ENCODE measurements at regions not wholly inside any gene's neighbourhood (a gene's known extent, or its start where the extent isn't known, plus 50 kb on each side); places are given as distances from the start of the nearest gene placed in this dataset.
"Not testable (repeated sequence)": the region's sequence is repeated elsewhere in the genome, so short reads cannot be mapped to it uniquely, and the experiment has no call there.

DNA sequence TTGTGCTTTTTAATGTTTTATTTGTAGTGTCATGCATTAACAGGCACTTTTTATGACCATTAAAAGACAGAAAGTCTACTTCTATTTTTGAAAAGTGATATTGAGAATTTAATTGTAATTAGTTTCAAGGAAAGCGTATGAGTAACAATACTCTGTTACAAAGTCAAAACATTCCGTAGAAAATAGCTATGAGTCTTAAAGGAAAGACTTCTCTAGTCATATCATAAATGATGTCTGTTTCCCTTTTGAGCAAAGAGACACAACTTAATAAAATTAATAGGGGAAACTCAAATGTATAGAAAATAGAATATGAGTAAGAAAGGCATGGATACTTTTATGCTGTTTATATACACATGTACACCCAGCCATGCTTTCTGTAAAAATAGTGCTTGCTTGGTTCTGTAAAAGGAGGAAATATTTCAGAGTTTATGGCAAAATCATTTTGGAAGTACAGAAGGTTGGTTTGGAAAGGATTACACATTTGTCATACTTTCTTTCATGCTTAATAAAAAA is 107.8 kb upstream of the AHI1 start:
- no peak for DNase-seq

DNA sequence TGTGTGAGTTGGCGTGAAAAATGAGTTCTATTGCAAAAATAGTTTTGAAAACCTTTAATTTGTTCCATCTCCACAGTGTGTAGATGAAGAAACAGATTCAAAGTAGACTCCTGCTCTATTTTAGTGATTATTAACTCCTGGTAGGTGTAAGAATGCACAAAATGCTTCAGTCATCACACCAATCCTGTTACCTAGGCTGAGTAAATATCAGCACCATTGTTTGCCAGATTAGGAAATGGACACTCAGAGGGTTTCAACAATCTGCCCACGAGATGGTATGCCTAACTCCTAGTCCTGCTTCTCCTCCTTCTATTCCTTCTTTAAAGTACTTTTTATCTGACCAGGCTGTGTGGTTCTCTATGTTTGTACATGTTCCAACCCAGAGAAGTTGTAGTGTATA is 108.9 kb upstream of the AHI1 start:
- no peak for DNase-seq

DNA sequence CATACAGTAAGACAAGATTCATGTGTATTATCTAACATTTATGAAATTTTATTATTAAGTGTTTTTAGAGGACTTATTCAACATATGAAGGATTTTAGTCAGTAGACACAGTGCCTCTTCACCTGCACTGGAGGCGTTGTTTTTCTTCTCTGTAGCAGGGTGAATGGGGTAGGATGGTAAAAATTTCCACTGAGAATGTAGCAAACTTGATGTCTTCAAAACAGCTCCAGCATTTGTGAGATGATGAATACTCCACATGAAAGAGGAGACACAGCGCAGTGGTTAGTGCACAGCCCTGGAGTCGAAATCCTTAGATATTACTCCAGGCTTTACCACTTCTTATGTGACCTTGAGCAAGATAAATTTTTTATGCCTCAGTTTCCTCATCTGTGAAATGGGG is 110.5 kb upstream of the AHI1 start:
- DNase-seq = no peak

DNA sequence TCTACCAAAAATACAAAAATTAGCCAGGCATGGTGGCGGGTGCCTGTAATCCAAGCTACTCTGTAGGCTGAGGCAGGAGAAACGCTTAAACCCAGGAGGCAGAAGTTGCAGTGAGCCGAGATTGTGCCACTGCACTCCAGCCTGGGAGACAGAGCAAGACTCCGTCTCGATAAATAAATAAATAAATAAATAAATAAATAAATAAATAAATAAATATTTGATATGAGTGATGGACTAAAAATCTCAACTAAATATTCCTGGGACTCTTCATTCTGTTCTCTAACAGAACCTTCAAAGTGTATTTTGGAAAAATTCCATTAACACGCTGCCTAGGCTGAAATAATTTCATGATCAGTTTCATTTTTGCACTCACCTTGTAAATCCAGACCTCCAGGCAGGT is 112.7 kb upstream of the AHI1 start:
- not testable (repeated sequence) for DNase-seq

DNA sequence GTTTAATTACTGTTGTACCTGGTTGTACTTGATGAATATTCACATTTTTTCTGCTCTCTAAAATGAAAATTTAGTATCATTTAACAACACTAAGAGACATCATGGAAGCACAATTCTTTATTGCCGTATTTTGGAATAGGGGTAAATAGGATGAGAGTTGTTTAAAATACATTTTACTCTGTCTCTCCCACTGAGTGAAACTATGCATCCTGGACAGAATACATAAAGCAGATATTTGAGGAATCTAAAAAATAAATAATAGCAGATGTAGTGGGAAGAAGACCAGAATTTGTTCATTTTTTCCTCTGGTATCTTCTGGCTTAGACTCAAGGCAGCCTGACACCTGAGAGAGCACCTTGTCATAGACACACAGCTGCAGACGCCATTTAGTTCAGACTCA is 119.1 kb upstream of the AHI1 start:
- no peak for DNase-seq

DNA sequence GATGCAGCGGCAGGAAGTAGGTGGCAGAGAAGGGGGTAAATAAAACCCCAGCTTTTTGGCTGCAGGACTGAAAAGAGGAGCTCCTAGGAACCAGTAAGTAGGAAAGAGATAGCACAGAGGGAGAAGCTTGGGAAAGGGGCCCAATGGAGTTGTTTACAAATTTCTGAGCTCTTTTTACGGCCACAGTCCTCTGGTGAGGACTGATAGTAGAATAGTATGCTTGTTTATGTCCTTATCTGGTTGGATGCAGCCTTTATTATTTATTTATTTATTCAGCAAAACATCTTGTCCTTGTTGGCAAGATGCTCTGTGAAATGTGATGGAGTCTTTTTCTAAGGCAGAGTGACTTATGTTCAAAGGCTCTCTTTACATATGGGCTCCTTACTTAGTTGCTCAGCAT is 119.7 kb upstream of the AHI1 start:
- no peak for DNase-seq

DNA sequence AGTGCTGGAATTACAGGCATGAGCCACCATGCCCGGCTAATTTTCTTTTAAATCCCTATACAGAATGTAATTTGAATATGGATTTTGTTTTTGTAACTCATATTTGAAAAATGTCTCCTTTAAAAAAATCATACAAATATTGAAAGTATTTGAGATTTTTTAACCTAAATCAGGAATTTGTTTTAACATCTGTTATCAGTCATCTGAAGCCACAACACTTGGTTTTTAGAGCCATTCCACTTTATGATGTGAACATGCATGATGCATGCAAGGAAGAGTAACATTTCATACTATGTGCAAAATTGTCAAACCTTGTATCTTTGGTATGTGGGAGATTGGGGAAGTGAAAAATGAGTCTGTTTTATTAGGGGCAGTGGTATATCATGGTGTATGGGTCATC is 124.5 kb upstream of the AHI1 start:
- DNase-seq = no peak

DNA sequence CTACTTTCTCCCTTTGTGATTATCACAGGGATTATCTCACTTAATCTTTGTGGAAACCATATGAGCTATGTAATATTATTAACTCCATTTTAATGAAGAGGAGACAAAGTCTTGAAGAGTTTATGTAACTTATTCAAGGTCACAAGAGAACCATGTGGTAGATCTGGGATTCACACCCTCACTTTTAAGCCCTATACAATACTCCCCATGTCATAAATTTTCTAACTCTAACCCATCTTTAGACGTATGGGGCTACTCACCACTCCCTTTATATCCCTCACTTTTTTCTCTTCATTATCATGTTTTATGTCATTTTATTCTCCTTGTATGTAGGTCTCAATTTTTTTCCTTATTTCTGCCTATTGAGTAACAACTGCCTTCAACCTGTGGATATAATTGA is 126.4 kb upstream of the AHI1 start:
- no peak for DNase-seq

DNA sequence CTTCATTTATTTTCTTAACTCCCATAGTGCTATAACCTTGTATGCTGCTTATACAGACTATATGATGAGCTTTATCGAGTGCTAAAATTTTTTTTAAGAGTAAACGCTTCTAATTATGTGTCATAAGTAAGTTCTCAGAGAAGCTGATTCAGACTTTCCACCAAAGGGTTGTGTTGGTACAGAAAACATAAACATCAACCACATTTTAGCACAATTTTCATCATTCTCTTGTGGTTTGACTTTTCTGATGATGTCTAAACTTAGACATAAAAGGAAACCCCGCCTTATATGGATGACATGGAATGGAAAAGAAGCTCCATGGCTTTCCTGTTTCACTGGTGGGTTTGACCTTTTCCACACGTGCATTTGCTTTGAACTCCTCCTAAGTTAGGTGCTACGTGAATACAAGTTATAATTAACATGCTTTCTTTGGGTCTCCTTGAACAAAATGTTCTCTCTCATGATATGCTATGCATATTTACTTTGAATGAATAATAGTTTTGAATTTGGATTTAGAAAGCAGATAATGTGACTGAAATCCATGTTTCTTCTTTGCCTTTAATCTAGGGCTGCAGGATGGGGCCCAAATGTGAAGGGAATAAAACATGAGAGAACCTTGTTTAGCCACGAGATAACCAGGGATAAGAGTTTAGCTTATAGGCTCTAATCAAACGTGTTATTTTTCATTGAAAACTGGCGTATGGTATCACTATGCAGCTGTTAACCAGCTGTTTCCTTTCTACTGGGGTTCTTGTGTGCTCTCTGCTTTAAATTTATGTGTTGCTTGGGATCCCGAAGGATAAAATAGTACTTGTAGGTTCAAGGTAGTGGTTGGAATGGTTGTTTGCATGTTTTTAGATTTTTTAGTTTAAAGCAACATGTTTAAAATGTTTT is 127.1 kb upstream of the AHI1 start:
- no peak for DNase-seq

DNA sequence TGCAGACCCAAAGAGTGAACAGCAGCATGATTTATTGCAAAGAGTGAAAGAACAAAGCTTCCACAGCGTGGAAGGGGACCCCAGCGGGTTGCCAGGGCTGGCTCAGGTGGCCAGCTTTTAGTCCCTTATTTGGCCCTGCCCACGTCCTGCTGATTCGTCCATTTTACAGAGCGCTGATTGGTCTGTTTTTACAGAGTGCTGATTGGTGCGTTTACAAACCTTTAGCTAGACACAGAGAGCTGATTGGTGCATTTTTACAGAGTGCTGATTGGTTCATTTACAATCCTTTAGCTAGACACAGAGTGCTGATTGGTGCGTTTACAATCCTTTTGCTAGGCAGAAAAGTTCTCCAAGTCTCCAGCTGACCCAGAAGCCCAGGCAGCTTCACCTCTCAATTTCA is 128.5 kb upstream of the AHI1 start:
- not testable (repeated sequence) for DNase-seq

DNA sequence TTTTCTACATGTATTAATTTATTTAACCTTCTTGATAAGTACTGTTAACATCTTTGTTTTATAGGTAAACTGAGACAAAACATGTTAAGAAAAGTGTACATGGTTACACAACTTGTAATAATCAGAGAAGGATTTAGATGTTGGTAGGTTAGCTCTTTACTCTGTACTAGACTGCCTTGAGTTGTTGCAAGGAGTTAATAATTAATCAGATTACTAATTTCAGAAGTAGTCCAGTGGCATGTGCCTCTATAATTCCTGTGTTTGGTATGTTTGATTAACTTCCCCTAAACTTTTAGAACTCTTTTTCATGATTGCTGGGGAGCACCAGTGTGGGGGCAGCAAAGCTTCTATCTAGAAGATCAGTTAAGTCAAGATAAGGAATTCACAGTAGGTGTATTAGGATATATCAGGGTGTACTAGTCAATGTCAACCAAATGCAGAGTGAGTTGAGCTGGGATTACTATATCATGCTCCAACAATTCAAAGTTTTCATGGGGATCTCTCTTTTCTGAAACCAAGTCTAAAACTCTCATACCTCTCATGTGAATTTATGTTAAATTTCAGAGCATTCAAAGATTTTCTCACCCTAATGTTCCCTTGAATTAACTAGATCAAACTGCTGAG is 129.7 kb upstream of the AHI1 start:
- DNase-seq = no peak

DNA sequence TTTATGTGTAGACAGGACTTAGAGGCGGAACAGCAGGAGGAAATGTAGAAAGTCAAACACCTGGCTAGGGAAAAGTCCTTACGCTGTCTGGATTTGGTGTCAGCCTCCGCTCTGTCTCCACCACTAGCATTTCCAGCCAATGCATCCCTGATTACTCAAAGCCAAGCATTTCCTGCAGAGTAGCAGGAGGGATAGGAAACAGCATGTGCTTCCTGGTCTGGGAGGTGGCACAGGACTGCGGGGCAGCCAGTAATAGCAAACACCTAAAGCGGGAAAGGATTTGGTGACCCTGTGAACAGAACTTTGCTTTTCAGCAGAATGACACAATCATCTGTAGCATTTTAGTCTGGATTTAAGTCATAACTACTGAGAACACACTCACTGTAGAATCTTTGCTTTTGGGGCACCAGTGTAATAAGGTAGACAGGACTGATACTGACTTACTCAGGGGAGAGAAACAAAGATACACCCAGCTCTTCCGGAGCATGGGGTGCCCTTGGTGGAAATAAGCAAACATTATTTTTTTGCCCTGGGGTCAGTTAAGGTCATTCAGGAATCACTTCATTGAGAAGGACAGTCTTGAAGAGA is 133.3 kb upstream of the AHI1 start:
- no peak for DNase-seq

DNA sequence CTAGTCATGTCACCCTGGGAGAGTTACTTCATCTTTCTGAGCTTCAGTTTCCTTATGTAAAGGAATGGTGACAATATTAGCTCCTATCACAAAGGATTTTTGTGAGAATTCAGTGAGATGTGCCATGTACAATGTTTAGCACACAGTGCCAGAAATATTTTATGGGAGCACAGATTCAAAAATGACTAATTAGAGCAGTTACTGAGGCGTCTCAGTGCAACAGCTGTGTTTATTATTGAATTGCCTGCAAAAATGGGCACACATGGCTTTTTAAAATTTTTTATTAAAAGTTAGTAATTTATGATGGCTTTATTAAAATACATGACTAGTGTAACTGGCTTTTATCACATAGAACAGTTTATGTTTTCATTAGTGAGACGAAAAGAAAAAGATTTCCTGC is 134.3 kb upstream of the AHI1 start:
- DNase-seq = no peak

DNA sequence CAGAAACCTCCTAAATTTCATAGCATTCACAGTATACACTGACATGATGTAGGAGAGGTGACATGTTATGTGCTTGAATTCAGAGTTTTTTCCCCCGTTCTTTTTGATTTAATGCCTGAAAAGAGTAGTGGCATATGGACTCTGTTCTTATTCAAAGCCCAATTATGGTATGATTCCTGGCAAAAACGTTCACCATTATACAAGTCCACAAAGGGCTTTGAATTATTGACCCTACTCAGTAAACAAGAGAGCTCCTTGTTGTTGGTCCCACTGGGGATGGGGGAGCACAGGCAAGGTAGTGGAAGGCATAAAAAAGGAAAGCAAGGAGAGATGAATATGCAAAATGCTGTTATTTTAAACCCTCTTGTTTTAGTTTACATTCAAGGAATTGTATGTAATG is 136.0 kb upstream of the AHI1 start:
- DNase-seq = no peak

DNA sequence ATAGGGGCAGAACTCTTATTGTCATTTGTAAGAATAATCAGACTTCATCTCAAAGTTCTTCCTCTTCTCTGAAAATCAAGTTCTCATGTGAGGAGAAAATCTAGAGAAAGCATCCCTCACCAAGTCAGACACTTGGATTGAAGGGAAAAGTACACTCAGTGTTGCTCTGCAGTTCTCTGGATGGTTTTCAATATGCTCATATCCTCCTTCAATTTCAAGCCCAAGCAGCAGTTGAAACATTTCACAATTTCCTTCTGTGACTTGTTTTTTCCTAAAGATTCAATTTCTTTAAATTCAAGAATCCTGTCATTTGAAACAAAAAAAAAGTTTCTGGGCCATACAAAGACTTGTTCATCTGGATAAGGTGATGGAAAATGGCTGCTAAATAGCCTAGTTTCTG is 140.2 kb upstream of the AHI1 start:
- DNase-seq = no peak

DNA sequence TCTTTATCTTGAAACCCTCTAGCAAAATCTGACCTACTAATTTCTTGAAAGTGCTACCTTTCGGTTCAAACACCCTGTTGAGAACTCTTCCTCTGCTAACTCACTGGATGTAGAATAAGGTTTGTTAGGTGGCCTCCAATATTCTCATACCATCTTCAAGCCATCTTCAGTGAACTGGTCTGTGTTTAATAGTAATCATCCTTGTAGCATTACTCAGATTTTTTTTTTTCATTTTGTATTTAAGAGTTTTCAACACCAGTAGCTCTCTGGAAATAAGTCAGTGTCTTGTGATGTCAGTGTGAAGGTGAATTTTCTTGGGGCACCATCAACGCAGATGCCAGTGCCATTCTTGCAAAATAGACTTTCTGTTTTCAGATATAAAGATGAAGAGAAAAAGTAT is 140.6 kb upstream of the AHI1 start:
- no peak for DNase-seq

DNA sequence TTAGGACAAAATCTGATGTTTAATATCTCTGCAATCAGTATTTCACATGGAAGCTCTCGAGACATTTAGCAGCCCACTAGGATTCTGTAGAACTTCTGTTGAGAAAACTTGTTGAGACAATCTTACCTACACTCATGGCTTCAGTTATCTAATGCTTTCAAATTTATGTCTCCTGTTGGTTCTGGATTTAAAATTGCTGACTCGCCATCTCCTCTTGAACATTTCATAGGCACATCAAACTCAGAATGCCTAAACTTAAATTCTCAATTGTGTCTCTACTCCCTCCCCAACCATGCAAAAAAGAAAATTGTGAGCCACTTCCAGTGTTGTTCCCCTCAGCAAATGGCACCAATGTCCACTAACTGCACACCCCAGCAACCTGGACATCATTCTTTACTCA is 142.5 kb upstream of the AHI1 start:
- DNase-seq = no peak

DNA sequence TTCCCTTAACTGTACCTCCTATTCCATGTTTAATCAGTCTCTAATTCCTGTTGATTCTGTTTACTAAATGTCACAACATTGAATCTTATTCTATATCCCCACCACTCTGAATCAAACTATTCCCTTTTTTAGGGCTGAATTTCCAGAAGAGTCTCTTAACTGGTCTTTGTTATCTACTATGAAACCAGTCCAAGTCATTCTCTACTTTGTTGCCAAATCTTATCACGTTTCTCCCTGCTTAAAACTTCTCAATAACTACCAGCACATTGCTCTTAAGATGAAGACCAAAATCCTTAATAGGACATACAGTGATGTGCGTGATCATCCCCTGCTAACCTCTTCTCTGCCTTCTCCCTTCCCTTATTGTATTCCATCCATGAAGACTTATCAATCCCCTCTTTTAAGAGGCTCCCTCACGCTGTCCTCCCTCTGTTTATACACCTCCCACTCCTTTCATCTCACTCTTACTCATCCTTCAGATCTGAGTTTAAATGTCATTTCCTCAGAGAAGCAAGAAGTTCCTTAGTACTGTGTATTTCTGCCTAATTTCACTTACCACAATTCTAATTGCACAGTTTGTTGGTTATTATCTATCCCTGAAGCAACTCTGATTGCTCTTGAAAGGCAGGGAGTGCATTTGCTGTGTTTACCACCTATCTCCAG is 143.0 kb upstream of the AHI1 start:
- no peak for DNase-seq

DNA sequence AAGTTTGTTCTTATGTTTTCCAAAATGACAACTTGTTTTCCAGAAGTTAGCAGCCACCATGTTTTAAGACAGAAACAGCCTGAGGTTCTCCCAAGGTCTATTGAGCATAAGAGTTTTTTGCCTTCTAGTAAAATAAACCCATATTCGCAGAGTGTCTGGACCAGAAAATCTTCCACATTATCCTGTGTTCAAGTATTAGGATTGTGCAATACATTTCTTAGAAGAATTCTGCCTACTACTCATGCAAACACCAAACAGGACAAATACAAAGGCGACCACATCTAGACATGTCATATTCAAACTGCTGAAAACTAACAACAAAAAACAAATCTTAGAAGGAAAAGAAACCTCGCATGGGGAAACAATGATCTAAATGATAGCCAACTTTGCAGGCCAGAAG is 145.4 kb upstream of the AHI1 start:
- no peak for DNase-seq

DNA sequence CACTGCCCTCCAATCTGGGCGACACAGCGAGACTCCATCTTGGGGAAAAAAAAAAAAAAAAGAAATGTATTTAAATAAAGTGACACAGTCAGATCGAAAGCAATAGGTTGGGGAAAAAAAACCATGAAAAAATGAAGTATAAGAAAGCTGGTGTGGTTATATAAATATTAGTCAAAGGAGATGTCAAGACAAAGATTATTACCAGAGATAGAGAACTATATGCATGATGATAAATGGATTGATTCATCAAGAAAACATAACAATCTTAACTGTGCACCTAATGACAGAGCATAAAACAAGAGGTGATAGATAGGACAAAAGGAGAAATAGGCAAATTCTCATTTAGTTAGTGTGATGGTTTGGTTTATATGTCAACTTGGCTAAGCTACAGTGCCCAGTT is 146.9 kb upstream of the AHI1 start:
- no peak for DNase-seq

DNA sequence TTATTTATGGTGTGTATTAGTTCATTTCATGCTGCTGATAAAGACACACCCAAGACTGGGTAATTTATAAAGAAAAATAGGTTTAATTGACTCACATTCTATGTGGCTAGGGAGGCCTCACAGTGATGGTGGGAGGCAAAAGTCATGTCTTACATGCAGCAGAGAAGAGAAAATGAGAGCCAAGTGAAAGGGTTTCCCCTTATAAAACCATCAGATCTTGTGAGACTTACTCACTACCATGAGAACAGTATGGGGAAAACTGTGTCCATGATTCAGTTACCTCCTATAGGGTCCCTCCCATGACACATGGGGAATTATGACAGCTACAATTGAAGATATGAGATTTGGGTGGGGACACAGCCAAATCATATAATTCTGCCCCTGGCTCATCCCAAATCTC is 150.0 kb upstream of the AHI1 start:
- no peak for DNase-seq

DNA sequence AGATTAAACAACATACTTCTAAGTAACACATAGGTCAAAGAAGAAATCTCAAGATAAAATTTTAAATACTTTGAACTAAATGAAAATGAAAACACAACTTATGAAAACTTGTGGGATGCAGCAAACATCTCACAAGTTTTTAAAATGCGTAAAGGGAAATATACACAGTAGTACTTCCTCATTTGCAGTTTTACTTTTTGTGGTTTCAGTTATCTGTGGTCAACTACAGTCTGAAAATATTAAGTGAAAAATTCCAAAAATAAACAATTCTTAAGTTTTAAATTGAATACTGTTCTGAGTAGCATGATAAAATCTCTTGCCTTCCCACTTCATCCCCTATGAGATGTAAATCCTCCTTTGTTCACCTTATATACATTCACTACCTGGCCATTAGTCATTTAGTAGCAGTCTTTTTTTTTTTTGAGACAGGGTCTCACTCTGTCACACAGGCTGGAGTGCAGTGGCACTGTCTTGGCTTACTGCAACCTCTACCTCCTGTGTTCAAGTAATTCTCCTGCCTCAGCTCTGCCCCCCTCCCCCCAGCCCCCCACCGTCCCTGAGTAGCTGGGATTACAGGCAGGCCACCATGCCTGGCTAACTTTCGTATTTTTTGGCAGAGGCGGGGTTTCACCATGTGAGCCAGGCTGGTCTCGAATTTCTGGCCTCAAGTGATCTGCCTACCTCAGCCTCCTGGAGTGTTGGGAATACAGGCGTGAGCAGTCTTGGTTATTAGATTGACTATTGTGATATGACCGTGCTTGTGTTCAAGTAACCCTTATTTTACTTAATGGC is 154.6 kb upstream of the AHI1 start:
- no peak for DNase-seq
